ENCODE measurements at regions not wholly inside any gene's neighbourhood (a gene's known extent, or its start where the extent isn't known, plus 50 kb on each side); places are given as distances from the start of the nearest gene placed in this dataset.

- Mint-ChIP-seq H3K4me1 (ENCODE audit: low read depth) (no peaks in the 10 kb centered on the region), H3K36me3 (ENCODE audit: low read depth) (no peaks in the 10 kb centered on the region), H3K27ac (ENCODE audit: unreplicated experiment) (no peak overlapping the region), H3K9me3 (ENCODE audit: low read depth) (no peaks in the 10 kb centered on the region), H3K27me3 (ENCODE audit: low read depth) (no peaks in the 10 kb centered on the region), H3K4me3 (ENCODE audit: unreplicated experiment) (no peak overlapping the region)
- no peak for TF ChIP-seq CTCF (IDR thresholded peaks at IDR 0.05)
- no peak for DNase-seq (ENCODE audit: low spot score)
Observed at GRCh38 chr5:116911074-116911473, 336.5 kb upstream of the SEMA6A start.

- DNase-seq (ENCODE audit: low spot score), result no peak
- H3K4me3 Mint-ChIP-seq (ENCODE audit: unreplicated experiment), result no peak overlapping the region
- no peaks in the 10 kb centered on the region for H3K4me1 Mint-ChIP-seq (ENCODE audit: low read depth)
- no peak for TF ChIP-seq CTCF (IDR thresholded peaks at IDR 0.05)
- no peaks in the 10 kb centered on the region for H3K9me3 Mint-ChIP-seq (ENCODE audit: low read depth)
- H3K36me3 Mint-ChIP-seq (ENCODE audit: low read depth), result no peaks in the 10 kb centered on the region
- H3K27ac Mint-ChIP-seq (ENCODE audit: unreplicated experiment), result no peak overlapping the region
- no peaks in the 10 kb centered on the region for H3K27me3 Mint-ChIP-seq (ENCODE audit: low read depth)
Observed at GRCh38 chr5:116908537-116908936, 333.9 kb upstream of the SEMA6A start.

GRCh38 chr5:116905885-116906284 lies 331.3 kb upstream of the SEMA6A start:
- H3K27me3 Mint-ChIP-seq (ENCODE audit: low read depth), result no peaks in the 10 kb centered on the region
- no peak overlapping the region for H3K27ac Mint-ChIP-seq (ENCODE audit: unreplicated experiment)
- H3K4me1 Mint-ChIP-seq (ENCODE audit: low read depth), result no peaks in the 10 kb centered on the region
- DNase-seq (ENCODE audit: low spot score), result no peak
- no peak for TF ChIP-seq CTCF (IDR thresholded peaks at IDR 0.05)
- H3K9me3 Mint-ChIP-seq (ENCODE audit: low read depth), result no peaks in the 10 kb centered on the region
- H3K36me3 Mint-ChIP-seq (ENCODE audit: low read depth), result no peaks in the 10 kb centered on the region
- no peak overlapping the region for H3K4me3 Mint-ChIP-seq (ENCODE audit: unreplicated experiment)

GRCh38 chr5:116900793-116901192 lies 326.2 kb upstream of the SEMA6A start:
- Mint-ChIP-seq H3K4me3 (ENCODE audit: unreplicated experiment) (no peak overlapping the region), H3K36me3 (ENCODE audit: low read depth) (no peaks in the 10 kb centered on the region), H3K4me1 (ENCODE audit: low read depth) (no peaks in the 10 kb centered on the region), H3K9me3 (ENCODE audit: low read depth) (no peaks in the 10 kb centered on the region), H3K27me3 (ENCODE audit: low read depth) (peaks cover 2% of the 10 kb centered on the region), H3K27ac (ENCODE audit: unreplicated experiment) (no peak overlapping the region)
- DNase-seq (ENCODE audit: low spot score), result no peak
- no peak for TF ChIP-seq CTCF (IDR thresholded peaks at IDR 0.05)

- Mint-ChIP-seq H3K4me3 (ENCODE audit: unreplicated experiment) (no peak overlapping the region), H3K27me3 (ENCODE audit: low read depth) (peaks cover 2% of the 10 kb centered on the region), H3K9me3 (ENCODE audit: low read depth) (no peaks in the 10 kb centered on the region), H3K27ac (ENCODE audit: unreplicated experiment) (no peak overlapping the region), H3K4me1 (ENCODE audit: low read depth) (no peaks in the 10 kb centered on the region), H3K36me3 (ENCODE audit: low read depth) (no peaks in the 10 kb centered on the region)
- TF ChIP-seq CTCF (IDR thresholded peaks at IDR 0.05), result no peak
- DNase-seq (ENCODE audit: low spot score), result no peak
Observed at GRCh38 chr5:116898917-116899316, 324.3 kb upstream of the SEMA6A start.
